ENCODE measurements at regions not wholly inside any gene's neighbourhood (a gene's known extent, or its start where the extent isn't known, plus 50 kb on each side); places are given as distances from the start of the nearest gene placed in this dataset.

DNA sequence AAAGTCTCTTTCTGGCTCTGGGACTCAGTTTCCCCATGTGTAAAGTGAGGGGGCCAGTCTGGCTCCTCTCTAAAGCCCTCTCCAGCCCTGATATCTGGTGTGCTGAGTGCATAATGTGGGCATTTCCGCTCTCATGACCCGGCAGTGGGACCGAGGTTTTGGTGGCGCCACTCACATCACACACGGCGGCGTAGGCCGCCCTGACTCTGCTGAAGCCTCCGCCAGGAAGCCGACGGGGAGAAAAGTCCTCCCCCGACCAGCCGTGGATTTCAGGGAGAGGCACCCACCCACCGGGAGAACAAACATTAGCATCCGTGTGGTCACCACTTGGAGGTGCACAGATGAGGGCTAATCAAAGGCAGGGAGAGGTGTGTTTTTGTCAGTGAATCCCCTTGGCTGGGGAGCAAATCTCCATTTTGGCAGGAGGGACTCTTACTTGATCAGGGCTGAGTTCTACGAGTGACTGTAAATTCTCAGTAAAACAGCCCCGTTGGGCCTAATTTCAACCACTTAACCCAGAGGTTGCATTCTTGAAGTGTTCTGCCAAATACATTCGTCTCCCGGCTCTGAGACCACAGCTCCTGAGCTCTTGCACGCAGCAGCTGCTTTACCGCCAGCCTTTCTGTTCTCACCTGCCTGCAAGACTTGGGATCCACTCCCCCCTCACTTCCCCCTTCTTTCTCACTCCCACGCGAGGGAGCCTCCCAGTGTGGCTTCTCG, 118.2 kb downstream of the FOXD2 start:
- ATAC-seq = no peak

DNA sequence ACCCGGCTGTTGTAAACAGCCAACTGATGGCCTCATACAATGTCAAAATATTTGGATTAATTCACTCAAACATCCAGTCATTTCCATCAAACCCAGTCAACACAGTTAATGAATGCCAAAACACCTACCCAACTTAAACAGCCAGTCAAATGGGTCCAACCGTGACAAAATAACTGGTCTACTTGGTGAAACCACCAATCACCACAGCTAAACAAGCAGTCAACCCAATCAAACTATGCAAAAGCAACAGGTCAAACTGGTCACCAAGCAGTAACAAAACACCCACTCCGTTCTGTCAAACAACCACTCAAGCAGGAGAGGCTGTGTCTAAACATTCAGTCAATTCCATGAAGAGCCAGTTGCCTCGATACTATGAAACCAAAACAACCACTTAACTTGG, 119.2 kb downstream of the FOXD2 start:
- no peak for ATAC-seq

GRCh38 chr1:47558601-47559593, 121.1 kb downstream of the FOXD2 start:
- ATAC-seq = no peak

DNA sequence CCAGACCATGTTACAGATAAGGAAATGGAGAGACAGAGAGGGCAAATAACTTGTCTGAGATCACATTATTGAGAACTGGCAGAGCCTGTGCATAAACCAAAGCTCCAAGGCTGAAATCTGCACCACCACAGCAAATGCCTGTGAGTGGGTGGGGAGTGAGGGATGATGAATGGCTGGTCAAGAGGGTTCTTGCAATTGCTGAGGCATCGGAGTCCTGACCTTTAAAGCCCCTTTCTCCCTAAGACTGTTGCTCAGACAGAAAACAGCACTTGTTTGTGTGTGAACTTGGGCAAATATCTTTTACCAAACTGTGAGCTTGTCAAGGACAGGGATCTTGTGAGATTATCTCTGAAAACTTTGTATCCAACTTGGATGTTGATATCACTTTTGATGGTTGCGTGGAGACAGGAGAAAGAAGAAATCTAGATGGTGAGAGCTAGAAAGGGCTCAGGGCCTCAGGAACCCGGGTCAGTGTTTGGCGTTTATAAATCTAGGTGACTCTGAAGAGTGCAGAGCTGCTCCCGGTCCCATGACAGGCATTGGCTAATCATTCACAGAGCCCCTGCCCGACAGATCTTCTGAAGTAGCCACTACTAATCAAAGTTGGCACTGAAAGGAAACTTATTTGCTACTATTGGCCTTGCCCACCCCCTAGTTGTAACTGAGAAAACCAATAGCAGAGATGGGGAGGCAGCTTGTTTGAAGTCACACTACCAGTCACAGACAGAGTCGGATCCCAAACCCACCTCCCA, 122.3 kb downstream of the FOXD2 start:
- no peak for ATAC-seq

DNA sequence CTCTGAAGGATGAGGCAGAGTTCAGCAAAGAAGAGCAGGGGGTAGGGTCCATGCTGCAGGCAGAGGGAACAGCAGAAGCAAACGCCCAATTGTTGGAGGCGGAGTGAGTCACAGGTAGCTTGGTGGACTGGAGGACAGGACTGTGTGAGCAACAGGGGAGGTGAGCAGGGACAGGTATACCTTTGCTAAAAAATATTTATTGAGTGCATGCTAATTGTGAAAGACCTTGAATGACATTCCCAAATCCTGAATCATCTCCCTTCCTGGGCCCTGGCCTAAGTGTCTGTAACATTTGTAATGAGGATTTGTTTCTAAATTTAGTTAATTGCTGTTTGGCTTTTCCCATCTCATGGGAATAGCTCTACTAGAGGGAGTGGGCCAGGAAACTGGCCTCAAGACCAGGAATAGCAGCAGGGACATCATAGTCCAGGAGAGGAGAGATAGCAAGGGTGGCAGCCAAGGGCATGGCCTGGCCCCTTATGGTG, 123.7 kb downstream of the FOXD2 start:
- peak; percentile 64 for ATAC-seq

DNA sequence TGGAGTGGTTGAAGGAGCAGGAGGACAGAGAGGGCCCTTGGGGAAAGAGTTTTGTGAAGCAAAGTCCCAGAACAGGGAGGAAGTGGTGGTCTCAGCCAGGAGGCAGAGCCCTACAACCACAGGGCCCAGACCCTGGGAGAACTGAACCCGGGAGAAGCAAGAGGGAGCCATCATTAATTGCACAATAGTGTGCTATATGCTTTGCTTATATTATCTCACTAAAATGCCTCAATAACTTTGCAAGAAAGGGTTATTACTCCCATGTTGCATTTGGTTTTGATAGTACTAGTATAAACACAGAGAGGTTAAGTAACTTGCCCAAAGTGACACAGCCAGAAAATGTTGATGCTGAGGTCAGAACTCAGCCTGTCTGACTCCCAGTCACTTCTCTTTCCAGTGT, 124.3 kb downstream of the FOXD2 start:
- ATAC-seq = no peak

- ATAC-seq = no peak
Measured at GRCh38 chr1:47562799-47563198, 125.0 kb downstream of the FOXD2 start.

DNA sequence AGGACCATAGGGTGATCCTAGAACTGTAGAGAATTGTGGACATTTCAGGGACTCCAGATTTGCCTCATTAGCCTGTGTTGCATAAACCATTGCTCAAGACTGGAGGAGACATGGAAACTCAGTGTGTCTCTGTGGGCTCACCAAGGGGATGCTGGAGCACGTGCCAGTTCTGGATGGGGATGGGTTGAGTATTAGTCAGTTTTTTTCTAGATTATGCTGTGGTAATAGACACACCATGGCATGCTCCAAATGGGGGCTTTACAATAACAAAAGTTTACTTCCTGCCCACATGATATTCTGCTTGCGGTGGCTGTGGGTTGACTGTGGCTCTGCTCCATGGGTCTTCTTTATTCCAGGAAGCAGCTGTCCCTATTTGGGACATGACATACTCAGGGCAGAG, 125.4 kb downstream of the FOXD2 start:
- ATAC-seq = no peak

DNA sequence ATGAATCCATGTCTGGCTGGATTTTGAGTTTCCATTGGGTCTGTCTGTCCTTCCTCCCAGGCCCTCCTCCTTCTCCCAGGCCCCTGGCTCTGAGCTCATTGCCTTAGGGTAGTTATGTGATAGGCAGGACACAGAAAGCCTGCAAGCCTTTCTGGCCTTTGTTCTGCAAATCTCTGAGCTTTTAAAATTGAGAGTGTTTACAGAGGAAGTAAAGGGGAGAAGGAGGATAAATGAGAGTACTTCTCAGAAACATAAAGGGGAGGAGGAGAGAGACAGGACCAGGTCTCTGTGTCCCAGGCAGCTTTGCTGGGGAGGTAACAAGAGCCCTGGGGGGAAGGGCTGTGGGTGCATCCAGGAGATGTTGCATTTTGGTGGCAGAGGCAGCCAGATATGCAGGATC, 126.7 kb downstream of the FOXD2 start:
- ATAC-seq = no peak

- no peak for ATAC-seq
Measured at GRCh38 chr1:47565092-47565491, 127.2 kb downstream of the FOXD2 start.

DNA sequence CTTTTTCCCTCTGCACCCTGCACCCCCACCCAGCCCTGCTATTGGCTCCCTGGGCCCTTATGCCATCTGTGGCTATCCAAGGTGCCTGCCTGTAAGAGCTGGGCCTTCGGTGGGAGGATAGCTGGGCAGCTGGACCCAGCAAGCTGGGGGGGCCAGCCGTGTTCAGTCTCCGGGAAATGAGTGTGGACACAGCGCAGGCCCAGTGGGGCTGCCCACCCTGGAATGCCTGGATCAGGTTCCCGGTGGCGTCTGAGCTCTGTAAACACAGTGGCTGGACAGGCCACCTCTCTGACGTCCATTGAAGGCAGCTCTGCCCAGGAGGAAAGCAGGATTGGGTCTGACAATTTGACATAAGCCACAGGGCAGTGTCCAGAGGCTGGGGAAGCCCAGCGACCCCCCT, 127.8 kb downstream of the FOXD2 start:
- ATAC-seq = no peak

GRCh38 chr1:47568763-47569162, 130.9 kb downstream of the FOXD2 start:
- no peak for ATAC-seq

- ATAC-seq = no peak
Measured at GRCh38 chr1:47569261-47569660, 131.4 kb downstream of the FOXD2 start.

DNA sequence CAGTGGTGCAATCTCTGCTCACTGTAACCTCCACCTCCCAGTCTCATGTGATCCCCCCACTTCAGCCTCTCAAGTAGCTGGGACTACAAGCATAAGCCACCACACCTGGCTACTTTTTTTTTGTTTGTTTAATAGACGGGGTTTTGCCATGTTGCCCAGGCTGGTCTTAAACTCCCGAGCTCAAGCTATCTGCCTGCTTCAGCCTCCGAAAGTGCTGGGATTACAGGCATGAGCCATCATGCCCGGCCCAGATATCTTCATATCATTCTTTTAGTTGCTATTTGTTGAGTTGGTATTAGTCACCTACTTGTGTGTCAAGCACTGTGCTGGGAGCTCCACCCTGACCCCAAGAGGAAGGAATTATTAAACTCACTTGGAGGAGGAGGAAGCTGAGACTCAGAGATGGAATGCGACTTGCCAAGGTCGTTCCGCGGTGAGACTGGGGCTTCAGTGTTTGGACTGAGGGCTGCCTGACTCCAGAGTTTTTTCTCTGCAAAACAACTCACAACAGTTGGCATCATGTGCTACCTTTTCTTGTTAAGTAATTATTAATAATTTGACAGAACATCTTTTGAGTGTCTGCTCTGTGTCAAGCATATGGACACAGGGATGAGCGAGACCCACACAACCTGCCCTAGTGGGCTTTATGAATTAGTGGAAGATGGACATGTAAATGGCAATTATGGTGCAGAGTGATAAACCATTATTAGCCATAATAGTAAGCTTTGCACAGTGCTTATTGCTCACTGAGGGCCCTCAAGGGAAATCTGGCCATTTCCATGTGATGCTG, 132.0 kb downstream of the FOXD2 start:
- ATAC-seq = peak; percentile 96

DNA sequence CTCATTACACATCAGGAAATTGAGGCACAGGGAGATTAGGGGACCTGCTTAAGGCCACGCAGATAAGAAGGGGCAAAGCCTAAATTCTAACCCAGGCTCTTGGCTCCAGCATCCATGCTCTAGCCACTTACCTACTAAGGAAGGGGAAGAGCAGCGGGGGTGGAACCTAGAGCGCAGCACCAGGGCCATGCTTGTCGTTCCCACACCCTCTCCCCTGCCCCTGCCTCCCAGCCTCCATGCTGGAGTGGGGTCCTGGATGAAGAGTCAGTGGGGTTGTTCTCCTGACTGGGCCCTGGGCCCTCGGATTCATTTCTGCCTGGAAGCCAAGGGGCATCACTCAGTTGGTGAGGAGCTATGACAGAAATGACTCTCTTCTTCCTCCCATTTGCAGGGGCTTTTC, 133.3 kb downstream of the FOXD2 start:
- no peak for ATAC-seq

DNA sequence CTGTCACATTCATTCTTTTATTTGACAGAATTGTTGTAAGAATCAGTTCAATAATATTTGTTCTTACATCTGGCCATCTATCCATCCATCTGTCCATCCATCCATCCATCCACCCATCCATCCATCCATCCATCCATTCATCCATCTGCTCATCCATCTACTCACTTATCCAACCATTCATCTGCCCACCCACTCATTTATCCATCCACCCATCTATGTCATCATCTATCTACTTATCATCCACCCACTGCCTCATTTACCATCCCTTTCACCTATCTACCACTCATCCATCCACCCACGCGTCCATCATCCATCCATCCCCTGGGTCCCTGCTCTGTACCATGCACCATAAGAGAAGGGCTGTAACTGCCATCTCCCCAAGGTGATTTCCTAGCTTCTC, 134.1 kb downstream of the FOXD2 start:
- no peak for ATAC-seq

DNA sequence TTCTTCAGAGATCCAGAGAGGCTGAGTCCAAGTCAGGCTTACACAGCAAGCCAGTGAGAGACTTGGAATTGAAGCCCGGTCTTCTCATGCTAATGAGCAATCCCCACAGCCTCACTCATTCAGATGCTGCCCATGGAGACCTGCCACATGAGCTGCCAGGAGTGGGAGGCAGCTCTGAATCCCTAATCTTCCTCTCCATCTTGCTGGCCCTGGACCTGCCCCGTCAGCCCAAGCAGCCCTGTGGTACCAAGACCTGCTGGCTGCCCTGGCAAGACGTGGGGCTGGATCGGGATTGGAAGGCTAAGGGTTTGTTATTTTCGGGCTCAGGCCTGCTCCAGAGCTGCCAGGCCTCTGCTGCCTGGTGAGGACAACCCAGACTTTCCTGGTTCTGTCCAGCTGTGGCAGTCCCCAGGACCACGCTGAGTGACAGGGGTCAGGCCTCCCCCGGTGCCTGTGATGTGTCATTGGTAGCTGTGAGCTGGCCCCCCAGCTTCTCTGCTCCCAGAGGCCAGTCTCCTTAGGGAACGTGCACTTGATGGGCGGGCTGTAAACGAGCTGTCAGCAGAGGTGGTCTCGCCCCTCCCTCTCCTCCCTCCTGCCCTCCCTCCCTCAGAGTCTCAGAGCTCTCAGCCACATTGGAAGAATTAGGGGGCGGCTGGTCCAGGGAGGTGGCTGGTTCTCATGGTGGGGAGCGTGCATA, 135.0 kb downstream of the FOXD2 start:
- ATAC-seq = no peak

GRCh38 chr1:47574451-47575165, 136.8 kb downstream of the FOXD2 start:
- no peak for ATAC-seq

GRCh38 chr1:47575855-47576757, 138.3 kb downstream of the FOXD2 start:
- no peak for ATAC-seq

- ATAC-seq = no peak
Measured at GRCh38 chr1:47576758-47577115, 138.9 kb downstream of the FOXD2 start.
